H1 (cell line): ENCODE measurements at regions not wholly inside any gene's neighbourhood (a gene's known extent, or its start where the extent isn't known, plus 50 kb on each side); places are given as distances from the start of the nearest gene placed in this dataset.

Experiments used
- CTCF ChIA-PET: fragments of 300-600 bp; sonication (Branson Sonifier 250); formaldehyde crosslinking; loops from one replicate; lab custom pipeline; 2021; ENCODE audit not compliant: partially characterized antibody; lab: Charles Lee
- POLR2A ChIA-PET: fragments of 300-600 bp; sonication (Branson Sonifier 250); formaldehyde crosslinking; loops from one replicate; lab custom pipeline; 2021; ENCODE audit warnings: inconsistent platforms; ENCODE audit not compliant: partially characterized antibody; lab: Charles Lee
- DNase-seq, 2 experiments: peaks; one replicate each; pipeline versions ENCODE4 v3.0.0 to v3.0.0-alpha.2; 2010 to 2022; ENCODE audit warnings: low spot score in 2 of 2, low read depth in 1 of 2, mixed read lengths in 1 of 2
- FAIRE-seq: peaks from 2 replicates; lab custom pipeline; 2011; peaks lifted over from hg19 to GRCh38; lab: Jason Lieb, UNC
- H2AFZ ChIP-seq: 2 replicates; pipeline ENCODE4 v1.8.1; 2012; ENCODE audit warnings: low read length, inconsistent platforms
- H2AK5ac ChIP-seq: 2 replicates; pipeline ENCODE4 v1.6.1; 2013; ENCODE audit warnings: low read depth, low read length
- H2BK120ac ChIP-seq: replicated peaks from 2 replicates; pipeline ENCODE3; 2013; ENCODE audit warnings: low read depth, low read length, inconsistent platforms
- H2BK12ac ChIP-seq: 2 replicates; pipeline ENCODE4 v1.6.1; 2013; ENCODE audit warnings: low read depth, low read length
- H2BK15ac ChIP-seq: 2 replicates; pipeline ENCODE4 v1.6.1; 2013; ENCODE audit warnings: low read length
- H2BK20ac ChIP-seq: 2 replicates; pipeline ENCODE4 v1.6.1; 2013; ENCODE audit warnings: low read length
- H2BK5ac ChIP-seq: 2 replicates; pipeline ENCODE4 v1.6.1; 2013; ENCODE audit warnings: low read depth, low read length
- H3K14ac ChIP-seq: 2 replicates; pipeline ENCODE4 v1.6.1; 2013; ENCODE audit warnings: inconsistent platforms; ENCODE audit not compliant: insufficient read length
- H3K18ac ChIP-seq: 2 replicates; pipeline ENCODE4 v1.6.1; 2013; ENCODE audit warnings: low read length; ENCODE audit errors: extremely low read depth
- H3K23ac ChIP-seq: 2 replicates; pipeline ENCODE4 v1.6.1; 2013; ENCODE audit warnings: inconsistent platforms; ENCODE audit not compliant: insufficient read length
- H3K23me2 ChIP-seq: 2 replicates; pipeline ENCODE4 v1.6.1; 2013; ENCODE audit warnings: low read depth, low read length
- H3K27ac ChIP-seq: 2 replicates; pipeline ENCODE4 v1.6.1; 2011; ENCODE audit warnings: low read depth, low read length, inconsistent platforms
- H3K27me3 ChIP-seq, 4 experiments: replicated peaks in 1 of 4; 1 replicate in 1 of 4; 2 replicates in 3 of 4; pipeline versions ENCODE4 v1.6.1 to v1.8.1; 2011 to 2013; ENCODE audit warnings: low read length in 3 of 4, mild to moderate bottlenecking in 3 of 4, inconsistent platforms in 2 of 4, mixed read lengths in 2 of 4, moderate library complexity in 1 of 4; ENCODE audit not compliant: control insufficient read depth in 3 of 4, insufficient read depth in 3 of 4; ENCODE audit errors: extremely low read depth in 1 of 4
- H3K36me3 ChIP-seq, 4 experiments: 2 replicates each; pipeline versions ENCODE4 v1.6.1 to v1.8.1; 2011 to 2013; ENCODE audit warnings: mild to moderate bottlenecking in 4 of 4, low read length in 3 of 4, moderate library complexity in 2 of 4, control low read depth in 1 of 4, inconsistent platforms in 1 of 4; ENCODE audit not compliant: insufficient read depth in 4 of 4, control insufficient read depth in 2 of 4
- H3K4ac ChIP-seq: replicated peaks from 2 replicates; pipeline ENCODE3; 2013; ENCODE audit warnings: low read length, low read depth, mixed read lengths, inconsistent platforms; ENCODE audit not compliant: insufficient read length
- H3K4me1 ChIP-seq, 4 experiments: replicated peaks in 1 of 4; 1 replicate in 1 of 4; 2 replicates in 3 of 4; pipeline versions ENCODE4 v1.6.1 to v1.8.1; 2011 to 2013; ENCODE audit warnings: low read length in 3 of 4, inconsistent platforms in 2 of 4, mixed read lengths in 1 of 4; ENCODE audit not compliant: insufficient read depth in 4 of 4, control insufficient read depth in 3 of 4
- H3K4me2 ChIP-seq, 2 experiments: 2 replicates each; pipeline versions ENCODE4 v1.6.1 to v1.8.1; 2011 to 2013; ENCODE audit warnings: low read depth in 2 of 2, low read length in 2 of 2, control low read depth in 1 of 2, inconsistent platforms in 1 of 2, mild to moderate bottlenecking in 1 of 2; ENCODE audit not compliant: insufficient read depth in 1 of 2
- H3K4me3 ChIP-seq, 4 experiments: fragments of 200-600, 300-600 bp in 1 of 4; sonication (generic), shearing (Covaris generic), sonication (Bioruptor Twin) in 1 of 4; 2 replicates each; pipeline versions ENCODE4 v1.5.1 to v1.8.1; 2011 to 2016; ENCODE audit warnings: low read length in 4 of 4, low read depth in 3 of 4, control low read depth in 2 of 4, inconsistent platforms in 2 of 4, mild to moderate bottlenecking in 2 of 4, mixed read lengths in 1 of 4, moderate library complexity in 1 of 4; ENCODE audit not compliant: insufficient read depth in 2 of 4; ENCODE audit errors: extremely low read depth in 1 of 4
- H3K56ac ChIP-seq: replicated peaks from 2 replicates; pipeline ENCODE3; 2013; ENCODE audit warnings: low read depth, mild to moderate bottlenecking, mixed read lengths, low read length, inconsistent platforms; ENCODE audit not compliant: insufficient read length
- H3K79me1 ChIP-seq: 2 replicates; pipeline ENCODE4 v1.6.1; 2013; ENCODE audit warnings: low read depth, low read length, control low read depth
- H3K79me2 ChIP-seq, 2 experiments: 2 replicates each; pipeline versions ENCODE4 v1.6.1 to v1.8.1; 2012 to 2013; ENCODE audit warnings: low read length in 2 of 2, mild to moderate bottlenecking in 2 of 2, inconsistent platforms in 1 of 2; ENCODE audit not compliant: insufficient read depth in 2 of 2, control insufficient read depth in 1 of 2
- H3K9ac ChIP-seq, 4 experiments: replicated peaks in 1 of 4; 1 replicate in 1 of 4; 2 replicates in 3 of 4; pipeline versions ENCODE4 v1.6.1 to v1.8.1; 2011 to 2013; ENCODE audit warnings: low read depth in 3 of 4, low read length in 3 of 4, control low read depth in 2 of 4, mild to moderate bottlenecking in 2 of 4, moderate library complexity in 2 of 4, inconsistent platforms in 1 of 4; ENCODE audit errors: extremely low read depth in 1 of 4
- H3K9me3 ChIP-seq, 2 experiments: 2 replicates each; pipeline versions ENCODE4 v1.6.1 to v1.8.1; 2012 to 2013; ENCODE audit warnings: mild to moderate bottlenecking in 2 of 2, moderate library complexity in 2 of 2, control low read depth in 1 of 2, inconsistent platforms in 1 of 2, low read depth in 1 of 2, low read length in 1 of 2, mixed read lengths in 1 of 2; ENCODE audit not compliant: insufficient read depth in 2 of 2
- H4K20me1 ChIP-seq, 2 experiments: replicated peaks in 1 of 2; 2 replicates each; pipeline versions ENCODE3 to v1.8.1; 2011 to 2013; ENCODE audit warnings: inconsistent platforms in 2 of 2, low read length in 2 of 2, mild to moderate bottlenecking in 1 of 2; ENCODE audit not compliant: insufficient read depth in 2 of 2, control insufficient read depth in 1 of 2
- H4K5ac ChIP-seq: 2 replicates; pipeline ENCODE4 v1.6.1; 2013; ENCODE audit warnings: low read length, low read depth, mixed read lengths, inconsistent platforms; ENCODE audit not compliant: insufficient read length
- H4K8ac ChIP-seq: 2 replicates; pipeline ENCODE4 v1.8.0; 2013; ENCODE audit warnings: mild to moderate bottlenecking, moderate library complexity, low read length, inconsistent platforms; ENCODE audit not compliant: insufficient read depth; ENCODE audit errors: extremely low read depth
- H4K91ac ChIP-seq: replicated peaks from 2 replicates; pipeline ENCODE3; 2013; ENCODE audit warnings: low read length, mixed read lengths, inconsistent platforms; ENCODE audit not compliant: insufficient read length
- CHD1 ChIP-seq: IDR thresholded peaks from 2 replicates; pipeline ENCODE4 v1.6.1; 2012; ENCODE audit warnings: low read depth, low read length, improper control_type of control experiment
- CREB1 ChIP-seq: IDR thresholded peaks from 2 replicates; pipeline ENCODE4 v1.6.1; 2012; ENCODE audit warnings: inconsistent platforms
- EP300 ChIP-seq, 2 experiments: IDR thresholded peaks; 1 replicate in 1 of 2; 2 replicates in 1 of 2; pipeline ENCODE4 v1.6.1; 2011 to 2012; ENCODE audit warnings: low read depth in 2 of 2, low read length in 2 of 2, mild to moderate bottlenecking in 2 of 2, borderline replicate concordance in 1 of 2, inconsistent platforms in 1 of 2, moderate library complexity in 1 of 2
- KDM1A ChIP-seq: fragments of 200-600, 300-600 bp; sonication (generic); IDR thresholded peaks from 2 replicates; pipeline ENCODE4 v1.7.1; 2016; ENCODE audit warnings: mild to moderate bottlenecking, low read length, borderline replicate concordance
- KDM5A ChIP-seq: fragments of 200-600 bp; IDR thresholded peaks from 2 replicates; pipeline ENCODE4 v1.7.1; 2012; ENCODE audit warnings: mild to moderate bottlenecking, low read length, inconsistent platforms, mixed read lengths
- MAFK ChIP-seq: IDR thresholded peaks from 2 replicates; pipeline ENCODE4 v1.6.1; 2012; ENCODE audit warnings: low read depth, mild to moderate bottlenecking, improper control_type of control experiment, low read length
- MAX ChIP-seq: IDR thresholded peaks from 2 replicates; pipeline ENCODE4 v1.6.1; 2012; ENCODE audit warnings: inconsistent platforms
- NANOG ChIP-seq: IDR thresholded peaks from 2 replicates; pipeline ENCODE4 v1.6.1; 2011; ENCODE audit warnings: low read length, low read depth, mild to moderate bottlenecking, inconsistent platforms; ENCODE audit not compliant: insufficient read depth, poor library complexity, severe bottlenecking
- POU5F1 ChIP-seq: IDR thresholded peaks from 2 replicates; pipeline ENCODE4 v1.6.1; 2011; ENCODE audit warnings: low read depth, mild to moderate bottlenecking, low read length, moderate library complexity
- RAD21 ChIP-seq, 2 experiments: IDR thresholded peaks in 1 of 2; conservative IDR thresholded peaks in 1 of 2; 2 replicates each; pipeline ENCODE4 v1.6.1; 2011; ENCODE audit warnings: low read depth in 2 of 2, low read length in 2 of 2, improper control_type of control experiment in 1 of 2, inconsistent platforms in 1 of 2, mild to moderate bottlenecking in 1 of 2, moderate library complexity in 1 of 2
- SP2 ChIP-seq: IDR thresholded peaks from 2 replicates; pipeline ENCODE4 v1.6.1; 2012; ENCODE audit warnings: mild to moderate bottlenecking, low read length, inconsistent platforms
- TEAD4 ChIP-seq: IDR thresholded peaks from 2 replicates; pipeline ENCODE4 v1.6.1; 2012; ENCODE audit warnings: low read depth, low read length, inconsistent platforms, mixed read lengths
- WGBS, 2 experiments: shearing (Covaris generic) in 1 of 2; methylation state at CpG; one replicate each; pipeline versions ENCODE4 v1.1.6 to v1.1.7; 2013 to 2015; ENCODE audit warnings: low lambda C conversion rate in 2 of 2, mixed read lengths in 2 of 2, inconsistent platforms in 1 of 2, low coverage in 1 of 2, missing lambda C conversion rate in 1 of 2; ENCODE audit not compliant: insufficient replicate concordance in 2 of 2, insufficient coverage in 1 of 2, insufficient read length in 1 of 2; ENCODE audit errors: extremely low coverage in 1 of 2, missing lambda C conversion rate in 1 of 2; 5-methylcytosine and 5-hydroxymethylcytosine counted together

GRCh38 chrX:150227873-150228410 lies 135.2 kb upstream of the MAMLD1 start:
- no peak overlapping the region for H3K27ac ChIP-seq
- FAIRE-seq = no peak

More at GRCh38 chrX:150227873-150228410, 135.2 kb upstream of the MAMLD1 start:
- Histone ChIP-seq H3K18ac (no peak overlapping the region), H2AFZ (no peak overlapping the region), H3K79me2 (no peaks in the 10 kb centered on the region), H3K4ac (no peak overlapping the region), H3K23me2 (no peaks in the 10 kb centered on the region), H2AK5ac (no peak overlapping the region), H4K20me1 (no peaks in the 10 kb centered on the region), H3K14ac (no peak overlapping the region), H4K91ac (no peak overlapping the region), H3K23ac (no peak overlapping the region), H3K56ac (no peak overlapping the region), H3K27me3 (peaks cover 2 to 32% (median 12%) of the 10 kb centered on the region in 4 experiments; a peak in 5 of 7 replicates), H3K79me1 (no peaks in the 10 kb centered on the region), H4K8ac (no peak overlapping the region), H3K4me3 (no peak overlapping the region), H3K4me1 (peaks cover 0 to 9% (median 0%) of the 10 kb centered on the region in 4 experiments; a peak in 2 of 7 replicates), H3K36me3 (no peaks in the 10 kb centered on the region), H3K4me2 (no peak overlapping the region), H3K9ac (no peak overlapping the region), H2BK5ac (no peak overlapping the region), H2BK120ac (no peak overlapping the region), H2BK15ac (no peak overlapping the region), H3K9me3 (no peaks in the 10 kb centered on the region), H2BK12ac (no peak overlapping the region), H2BK20ac (no peak overlapping the region), H4K5ac (no peak overlapping the region)
- DNase-seq = no peak
- ChIA-PET CTCF (no interaction called here), POLR2A (no interaction called here)
- 84% methylated on average over 7 of the region's 7 CpGs; no CpG with 5 or more reads in 1 of the 2 experiments for WGBS, 2 experiments
- TF ChIP-seq POU5F1 = no peak
- no peak for TF ChIP-seq MAFK
- no peak for TF ChIP-seq SP2
- no peak for TF ChIP-seq CHD1
- no peak for TF ChIP-seq KDM5A
- TF ChIP-seq KDM1A = no peak
- TF ChIP-seq EP300 (IDR thresholded peaks at IDR 0.05; ENCODE audit: borderline replicate concordance in 1 of 2, low read depth in 2 of 2, low read length in 2 of 2) = no peak
- TF ChIP-seq CREB1 = no peak
- TF ChIP-seq TEAD4 = no peak
- TF ChIP-seq RAD21 (IDR thresholded peaks at IDR 0.05 in 1 of 2, conservative IDR thresholded peaks at IDR 0.05 in 1 of 2; ENCODE audit: low read depth in 2 of 2, low read length in 2 of 2) = no peak
- TF ChIP-seq MAX = no peak
- no peak for TF ChIP-seq NANOG
